MM.1S (cell line): ENCODE measurements at regions not wholly inside any gene's neighbourhood (a gene's known extent, or its start where the extent isn't known, plus 50 kb on each side); places are given as distances from the start of the nearest gene placed in this dataset.

Source experiments
- EZH2 ChIP-seq: fragments of 300-600 bp; sonication (generic); optimal IDR thresholded peaks from 2 replicates; pipeline ENCODE3; 2017; ENCODE audit warnings: low read depth, mild to moderate bottlenecking, antibody characterized with exemption, low read length, mixed read lengths
- EZH2phosphoT487 ChIP-seq: fragments of 300-600 bp; sonication (generic); IDR thresholded peaks from 2 replicates; pipeline ENCODE4 v1.6.1; 2018; ENCODE audit warnings: antibody characterized with exemption, low read length
- TF ChIP-seq, protein P1 (sequence below): fragments of 300-600 bp; sonication (generic); IDR thresholded peaks from 2 replicates; pipeline ENCODE4 v1.5.1; 2016; ENCODE audit warnings: antibody characterized with exemption, low read length, mixed read lengths

DNA sequence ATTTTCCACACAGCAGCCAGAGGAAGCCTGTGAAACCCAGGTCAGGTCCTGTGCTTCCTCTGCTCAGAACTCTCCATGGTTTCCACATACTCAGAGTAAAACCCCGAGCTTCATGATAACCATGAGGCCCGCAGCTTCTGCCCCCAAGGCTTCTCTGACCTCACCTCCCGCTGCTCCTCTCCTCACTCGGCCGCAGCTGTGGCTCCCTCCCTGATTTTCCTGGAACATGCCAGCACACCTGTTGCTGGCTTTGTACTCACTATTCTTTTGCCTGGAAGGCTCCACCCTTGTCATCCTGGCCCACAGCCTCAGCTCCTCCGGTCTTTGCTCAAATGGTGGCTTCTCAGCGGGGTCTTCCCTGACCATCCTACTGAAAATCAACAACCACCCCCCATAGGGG lies 341.7 kb downstream of the PREX1 start:
- TF ChIP-seq, protein P1, sequence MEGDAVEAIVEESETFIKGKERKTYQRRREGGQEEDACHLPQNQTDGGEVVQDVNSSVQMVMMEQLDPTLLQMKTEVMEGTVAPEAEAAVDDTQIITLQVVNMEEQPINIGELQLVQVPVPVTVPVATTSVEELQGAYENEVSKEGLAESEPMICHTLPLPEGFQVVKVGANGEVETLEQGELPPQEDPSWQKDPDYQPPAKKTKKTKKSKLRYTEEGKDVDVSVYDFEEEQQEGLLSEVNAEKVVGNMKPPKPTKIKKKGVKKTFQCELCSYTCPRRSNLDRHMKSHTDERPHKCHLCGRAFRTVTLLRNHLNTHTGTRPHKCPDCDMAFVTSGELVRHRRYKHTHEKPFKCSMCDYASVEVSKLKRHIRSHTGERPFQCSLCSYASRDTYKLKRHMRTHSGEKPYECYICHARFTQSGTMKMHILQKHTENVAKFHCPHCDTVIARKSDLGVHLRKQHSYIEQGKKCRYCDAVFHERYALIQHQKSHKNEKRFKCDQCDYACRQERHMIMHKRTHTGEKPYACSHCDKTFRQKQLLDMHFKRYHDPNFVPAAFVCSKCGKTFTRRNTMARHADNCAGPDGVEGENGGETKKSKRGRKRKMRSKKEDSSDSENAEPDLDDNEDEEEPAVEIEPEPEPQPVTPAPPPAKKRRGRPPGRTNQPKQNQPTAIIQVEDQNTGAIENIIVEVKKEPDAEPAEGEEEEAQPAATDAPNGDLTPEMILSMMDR, result no peak
- TF ChIP-seq EZH2phosphoT487 (no peak), EZH2 (no peak)
